ENCODE measurements at regions not wholly inside any gene's neighbourhood (a gene's known extent, or its start where the extent isn't known, plus 50 kb on each side); places are given as distances from the start of the nearest gene placed in this dataset.
A peak's percentile ranks its signal among the peaks of the same experiment; 100 is the strongest.

GRCh38 chr6:1257778-1258177 lies 54.1 kb upstream of the FOXQ1 start:
- DNase-seq (ENCODE audit: low spot score): no peak

GRCh38 chr6:1256435-1257008 lies 55.4 kb upstream of the FOXQ1 start:
- DNase-seq (ENCODE audit: low spot score): no peak

GRCh38 chr6:1255636-1256365 lies 56.1 kb upstream of the FOXQ1 start:
- DNase-seq (ENCODE audit: low spot score): no peak

- no peak for DNase-seq (ENCODE audit: low spot score)
These were observed 57.6 kb upstream of the FOXQ1 start for GRCh38 chr6:1254326-1254725.

GRCh38 chr6:1253816-1254215 lies 58.1 kb upstream of the FOXQ1 start:
- no peak for DNase-seq (ENCODE audit: low spot score)

GRCh38 chr6:1251198-1252155 lies 60.4 kb upstream of the FOXQ1 start:
- no peak for DNase-seq (ENCODE audit: low spot score)

GRCh38 chr6:1250489-1251197 lies 61.3 kb upstream of the FOXQ1 start:
- DNase-seq (ENCODE audit: low spot score): no peak

- no peak for DNase-seq (ENCODE audit: low spot score)
These were observed 64.0 kb upstream of the FOXQ1 start for GRCh38 chr6:1247894-1248293.

GRCh38 chr6:1247056-1247455 lies 64.8 kb upstream of the FOXQ1 start:
- DNase-seq (ENCODE audit: low spot score): no peak

- DNase-seq (ENCODE audit: low spot score): no peak
These were observed 67.0 kb upstream of the FOXQ1 start for GRCh38 chr6:1244941-1245340.

GRCh38 chr6:1244278-1244677 lies 67.6 kb upstream of the FOXQ1 start:
- DNase-seq (ENCODE audit: low spot score): no peak

- DNase-seq (ENCODE audit: low spot score): no peak
These were observed 69.5 kb upstream of the FOXQ1 start for GRCh38 chr6:1242446-1242845.

- no peak for DNase-seq (ENCODE audit: low spot score)
These were observed 69.9 kb upstream of the FOXQ1 start for GRCh38 chr6:1242021-1242420.

- DNase-seq (ENCODE audit: low spot score): peak; percentile 16
These were observed 71.1 kb upstream of the FOXQ1 start for GRCh38 chr6:1240766-1241318.

GRCh38 chr6:1239805-1240204 lies 72.1 kb upstream of the FOXQ1 start:
- DNase-seq (ENCODE audit: low spot score): no peak

GRCh38 chr6:1238040-1238439 lies 73.9 kb upstream of the FOXQ1 start:
- DNase-seq (ENCODE audit: low spot score): no peak

GRCh38 chr6:1237636-1238035 lies 74.3 kb upstream of the FOXQ1 start:
- no peak for DNase-seq (ENCODE audit: low spot score)

GRCh38 chr6:1235825-1236224 lies 76.1 kb upstream of the FOXQ1 start:
- DNase-seq (ENCODE audit: low spot score): no peak

GRCh38 chr6:1233924-1234323 lies 78.0 kb upstream of the FOXQ1 start:
- no peak for DNase-seq (ENCODE audit: low spot score)

- no peak for DNase-seq (ENCODE audit: low spot score)
These were observed 79.3 kb upstream of the FOXQ1 start for GRCh38 chr6:1232578-1232977.

GRCh38 chr6:1231941-1232340 lies 80.0 kb upstream of the FOXQ1 start:
- no peak for DNase-seq (ENCODE audit: low spot score)
